NCI-H345 (cell line): ENCODE measurements at regions not wholly inside any gene's neighbourhood (a gene's known extent, or its start where the extent isn't known, plus 50 kb on each side); places are given as distances from the start of the nearest gene placed in this dataset.

Source experiments
- DNase-seq: peaks from one replicate; lab custom pipeline; 2025; lab: John Stamatoyannopoulos, UW

GRCh38 chr6:147716434-147716833, 207.9 kb downstream of the SAMD5 start:
- DNase-seq: no peak

GRCh38 chr6:147717991-147718390, 209.5 kb downstream of the SAMD5 start:
- DNase-seq: no peak

GRCh38 chr6:147722158-147722557, 213.7 kb downstream of the SAMD5 start:
- DNase-seq: no peak

GRCh38 chr6:147724454-147724853, 216.0 kb downstream of the SAMD5 start:
- DNase-seq: no peak

DNA sequence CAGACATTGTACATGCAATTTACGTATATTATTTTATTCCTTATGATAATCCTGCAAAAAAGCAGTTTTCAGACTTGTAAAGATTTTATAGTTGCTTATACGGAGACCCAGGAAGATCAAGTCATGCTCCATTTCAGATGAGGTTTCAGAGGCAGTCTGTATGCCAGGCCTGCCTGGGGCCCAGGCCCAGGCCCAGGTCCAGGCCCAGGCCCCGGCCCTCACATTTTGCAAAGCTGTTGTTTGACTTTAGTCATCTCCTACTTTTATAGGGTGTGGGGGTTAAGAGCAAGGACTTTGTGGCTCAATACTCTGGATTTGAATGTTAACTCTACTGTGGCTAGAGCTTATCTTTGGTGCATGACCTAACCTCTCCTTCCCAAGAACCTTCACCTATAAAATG, 217.9 kb downstream of the SAMD5 start:
- DNase-seq: no peak

DNA sequence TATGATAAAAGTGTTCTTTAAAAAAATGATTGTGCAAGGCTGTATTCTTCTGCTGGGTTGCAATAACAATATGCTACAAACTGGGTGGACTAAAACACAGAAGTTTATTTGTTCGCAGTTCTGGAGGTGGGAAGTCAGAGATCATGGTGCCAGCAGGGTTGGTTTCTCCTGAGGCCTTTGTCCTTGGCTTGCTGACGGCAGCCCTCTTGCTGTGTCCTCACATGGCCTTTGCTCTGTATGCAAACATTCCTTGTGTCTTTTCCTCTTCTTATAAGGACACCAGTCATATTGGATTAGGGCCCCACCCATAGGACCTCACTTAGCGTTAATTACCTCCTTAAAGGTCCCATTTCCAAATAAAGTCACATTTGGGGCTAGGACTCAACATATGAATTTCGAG, 220.4 kb downstream of the SAMD5 start:
- DNase-seq: no peak

- no peak for DNase-seq
These were observed 225.2 kb downstream of the SAMD5 start for GRCh38 chr6:147733686-147734085.

DNA sequence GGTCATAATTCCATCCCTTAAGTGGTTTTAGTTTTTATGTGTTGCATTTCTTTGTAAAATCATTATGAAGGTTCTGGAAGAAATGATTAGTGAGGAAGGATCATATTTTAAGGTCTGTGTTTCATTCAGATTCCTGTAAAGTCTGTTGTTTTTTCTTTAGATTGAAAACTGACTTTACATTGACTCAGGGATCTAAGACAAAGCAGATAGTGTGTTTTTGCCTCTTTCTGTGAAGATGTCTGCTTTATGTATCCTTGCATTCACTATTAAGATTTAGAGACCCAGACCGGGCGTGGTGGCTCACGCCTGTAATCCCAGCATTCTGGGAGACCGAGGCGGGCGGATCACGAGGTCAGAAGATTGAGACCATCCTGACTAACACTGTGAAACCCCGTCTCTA, 225.7 kb downstream of the SAMD5 start:
- no peak for DNase-seq

GRCh38 chr6:147735924-147736323, 227.4 kb downstream of the SAMD5 start:
- DNase-seq: no peak

DNA sequence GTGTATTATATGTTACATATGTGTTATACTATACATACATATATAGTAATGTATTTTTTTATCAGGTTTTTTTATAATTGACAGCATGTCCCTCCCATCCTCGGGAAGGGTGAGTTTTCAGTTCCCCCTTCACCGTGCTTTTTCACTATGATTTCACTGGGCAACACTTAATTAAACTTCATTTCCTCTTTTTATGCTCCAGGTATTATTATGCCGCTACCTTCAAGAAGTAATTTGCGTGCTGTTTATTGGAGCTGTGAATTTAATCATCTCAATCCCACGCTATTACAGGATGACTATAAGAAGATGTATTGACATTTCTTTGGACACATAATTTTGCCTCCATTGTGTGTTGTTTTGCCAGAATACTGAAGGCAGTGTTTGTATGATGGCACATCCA, 228.6 kb downstream of the SAMD5 start:
- DNase-seq: no peak

DNA sequence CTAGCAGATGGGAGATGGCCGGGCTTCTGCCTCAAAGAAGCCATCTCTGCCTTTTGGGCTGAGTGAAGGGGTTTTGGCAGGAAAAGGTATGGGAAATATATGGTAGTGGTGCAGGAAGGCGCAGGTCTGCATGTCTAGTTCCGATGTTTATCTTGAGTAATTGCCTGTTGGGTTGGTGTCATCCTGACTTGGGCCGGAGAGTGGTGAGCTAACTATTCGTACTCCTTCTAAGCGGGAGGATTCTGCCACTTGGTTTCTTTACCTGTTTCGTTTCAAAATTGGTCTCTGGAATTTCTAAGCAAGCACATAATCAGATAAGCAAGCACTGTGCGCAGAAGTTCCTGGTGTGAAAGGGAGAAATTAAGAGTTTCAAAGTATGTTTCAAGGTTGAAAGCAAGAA, 229.6 kb downstream of the SAMD5 start:
- DNase-seq: no peak

DNA sequence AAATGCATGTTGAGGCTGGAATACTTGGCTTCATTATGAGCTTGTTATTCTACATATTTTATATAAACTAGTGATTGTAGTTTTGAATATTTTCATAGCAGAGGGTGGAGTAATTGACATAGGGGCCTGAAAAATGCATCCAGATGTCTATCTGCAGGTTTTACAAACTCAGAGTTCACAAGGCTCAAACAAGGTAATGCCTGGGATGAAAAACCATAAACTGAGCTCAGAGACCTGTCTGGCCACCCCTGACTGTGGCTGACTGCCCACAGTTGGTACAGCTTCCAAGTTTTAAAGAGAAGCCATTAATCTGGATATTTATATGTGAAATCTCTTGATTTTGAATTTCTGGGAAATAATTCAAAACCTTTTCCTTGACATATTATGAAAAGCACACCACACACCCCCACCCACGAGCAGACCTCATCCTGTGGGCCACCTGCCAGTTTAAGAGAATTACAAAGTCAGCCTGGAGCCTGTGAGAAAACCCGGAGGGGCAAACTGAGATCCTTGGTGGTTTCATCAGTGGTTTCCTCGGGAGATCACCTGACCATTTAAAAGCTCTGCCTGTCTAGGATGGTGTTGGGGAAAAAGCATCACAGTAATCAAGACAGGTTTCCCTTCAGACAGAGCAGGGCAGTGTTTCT, 230.1 kb downstream of the SAMD5 start:
- DNase-seq: no peak

- no peak for DNase-seq
These were observed 231.8 kb downstream of the SAMD5 start for GRCh38 chr6:147740326-147740725.

DNA sequence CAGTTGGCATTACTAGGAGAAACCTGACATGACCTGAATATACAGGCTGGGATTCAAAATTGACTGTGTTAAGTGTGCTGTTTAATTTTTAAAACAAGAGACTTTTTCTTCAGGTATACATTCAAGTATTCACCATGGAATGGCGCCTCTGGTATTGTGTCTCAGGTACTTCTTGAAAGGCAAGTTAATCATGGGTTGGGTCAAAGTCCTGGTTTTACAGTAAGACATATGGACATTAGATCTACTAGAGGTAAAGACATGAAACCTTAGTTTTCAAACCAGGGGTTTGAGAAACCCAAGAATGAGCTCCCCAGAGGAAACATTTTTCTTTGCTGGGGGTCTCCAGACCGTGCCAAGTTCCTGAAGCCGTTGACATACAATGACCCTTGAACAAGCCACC, 232.4 kb downstream of the SAMD5 start:
- no peak for DNase-seq

GRCh38 chr6:147741389-147741788, 232.9 kb downstream of the SAMD5 start:
- no peak for DNase-seq

DNA sequence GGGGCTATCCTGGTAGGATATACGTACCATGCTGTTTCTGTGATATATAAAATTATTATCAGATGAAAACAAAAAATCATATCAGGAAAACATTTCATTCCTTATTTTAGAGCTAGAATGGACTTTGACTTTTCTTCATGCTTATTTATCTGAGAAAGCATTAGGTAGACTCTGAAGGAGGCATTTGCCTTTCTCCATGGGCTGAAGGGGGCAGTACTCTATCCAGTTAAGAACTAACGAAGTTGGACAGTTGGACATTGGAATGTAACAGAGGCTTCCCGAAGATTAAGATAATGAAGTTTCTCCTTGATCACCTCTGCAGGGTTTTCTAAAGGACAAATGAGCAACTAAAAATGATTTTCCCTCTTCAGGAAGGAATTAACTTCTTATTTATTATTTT, 233.9 kb downstream of the SAMD5 start:
- DNase-seq: no peak

GRCh38 chr6:147744012-147744411, 235.5 kb downstream of the SAMD5 start:
- no peak for DNase-seq

DNA sequence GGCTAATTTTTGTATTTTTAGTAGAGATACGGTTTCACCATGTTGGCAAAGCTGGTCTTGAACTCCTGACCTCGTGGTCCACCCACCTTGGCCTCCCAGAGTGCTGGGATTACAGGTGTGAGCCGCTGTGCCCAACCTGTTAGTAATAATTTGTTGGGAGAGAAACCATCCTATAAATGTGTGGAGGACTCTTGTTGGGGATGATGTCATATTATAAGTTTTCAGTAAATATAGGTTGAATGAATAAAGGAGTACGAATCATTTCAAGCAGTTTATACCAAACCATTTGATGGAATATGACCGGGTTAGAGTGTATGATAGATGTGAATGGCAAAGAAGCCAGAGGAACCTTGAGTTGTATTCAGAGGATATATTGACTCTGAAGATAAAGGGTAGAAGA, 240.8 kb downstream of the SAMD5 start:
- DNase-seq: no peak

DNA sequence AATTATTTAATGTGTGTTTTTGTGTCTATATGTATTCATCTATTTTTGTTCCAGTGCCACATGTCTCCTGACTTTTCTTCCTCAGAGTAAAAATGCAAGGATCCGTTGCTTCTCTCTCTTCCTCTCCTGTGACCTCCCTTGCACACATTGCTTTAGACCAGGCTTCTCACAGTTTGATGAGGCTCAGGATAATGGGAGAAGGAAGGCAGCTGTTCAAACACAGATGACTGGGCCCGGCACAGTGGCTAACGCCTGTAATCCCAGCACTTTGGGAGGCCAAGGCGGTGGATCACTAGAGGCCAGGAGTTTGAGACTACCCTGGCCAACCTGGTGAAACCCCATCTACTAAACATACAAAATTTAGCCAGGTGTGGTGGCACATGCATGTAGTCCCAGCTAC, 241.9 kb downstream of the SAMD5 start:
- no peak for DNase-seq

DNA sequence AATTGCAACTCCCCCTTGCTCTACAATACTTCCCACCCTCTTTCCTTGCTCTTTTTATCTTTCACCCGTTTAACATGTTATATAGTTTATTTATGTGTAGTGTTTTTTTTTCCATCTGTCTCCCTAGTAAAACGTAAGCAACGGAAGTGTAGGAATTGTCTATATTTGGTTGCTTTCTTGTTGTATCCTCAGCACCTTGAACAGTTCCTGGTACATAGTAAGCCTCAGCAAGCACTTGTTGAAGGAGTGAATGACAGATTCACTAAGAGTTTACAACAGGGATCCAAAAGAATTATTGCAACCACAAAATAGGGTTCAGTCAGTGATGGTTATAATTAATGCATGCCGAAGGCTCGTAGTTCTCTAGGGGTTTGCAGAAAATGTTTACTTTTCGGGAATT, 242.7 kb downstream of the SAMD5 start:
- no peak for DNase-seq

DNA sequence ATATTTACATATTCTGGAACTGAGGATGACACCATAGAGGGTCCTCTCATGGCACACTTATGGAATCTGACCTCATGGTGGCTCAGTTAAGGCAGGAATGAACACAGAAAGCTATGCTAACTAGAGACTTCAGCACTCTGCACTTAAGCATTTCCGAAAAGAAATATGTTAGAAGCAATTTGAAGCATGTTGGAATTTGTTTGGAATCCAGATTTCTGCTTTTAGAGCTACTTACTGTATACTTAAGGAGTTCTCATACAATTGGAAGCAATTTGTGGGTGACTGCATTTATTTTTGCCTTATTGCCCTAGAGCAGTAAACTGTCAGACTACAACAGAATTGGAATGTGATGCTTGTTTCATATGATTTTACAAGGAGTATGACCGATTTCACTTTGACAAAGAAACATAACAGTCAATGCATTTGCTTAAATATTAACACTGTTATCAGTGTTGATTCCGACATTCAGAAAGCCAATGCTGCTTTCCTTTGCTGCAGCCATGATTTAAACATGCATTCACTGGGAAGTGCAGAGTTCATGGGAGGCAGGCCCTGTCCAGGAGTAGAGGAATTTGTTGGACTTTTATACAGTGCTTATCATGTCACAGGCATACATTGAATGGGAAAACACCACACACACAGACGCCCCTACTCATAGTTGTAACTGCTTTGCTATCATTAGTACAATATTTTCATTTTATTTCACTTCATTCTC, 244.4 kb downstream of the SAMD5 start:
- DNase-seq: no peak

GRCh38 chr6:147755999-147756398, 247.5 kb downstream of the SAMD5 start:
- no peak for DNase-seq

GRCh38 chr6:147756891-147757290, 248.4 kb downstream of the SAMD5 start:
- DNase-seq: no peak

GRCh38 chr6:147757291-147757690, 248.8 kb downstream of the SAMD5 start:
- DNase-seq: no peak
